ENCODE measurements at regions not wholly inside any gene's neighbourhood (a gene's known extent, or its start where the extent isn't known, plus 50 kb on each side); places are given as distances from the start of the nearest gene placed in this dataset.

DNA sequence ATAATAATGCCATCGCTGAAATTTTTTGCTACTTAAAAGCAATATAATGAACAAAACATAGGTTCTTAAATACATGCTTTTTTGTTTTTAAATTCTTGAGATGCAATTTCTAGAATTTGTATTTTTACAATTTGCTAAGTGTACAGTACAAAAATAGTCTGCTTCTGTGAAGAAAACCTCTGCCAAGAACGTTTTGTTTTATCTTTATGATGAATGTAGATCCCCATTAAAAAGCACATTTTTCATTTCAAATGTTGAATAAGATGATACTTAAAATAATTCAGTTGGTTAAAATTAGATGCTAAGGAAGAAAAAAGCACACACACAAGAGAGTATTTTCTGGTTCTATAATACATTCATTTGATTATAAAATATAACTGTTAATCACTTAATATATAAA is 1358.5 kb upstream of the CITED2 start:
- no peak overlapping the region for H2BK5ac ChIP-seq (ENCODE audit: low read length)
- H3K4me3 ChIP-seq (ENCODE audit: low read length), result no peak overlapping the region

DNA sequence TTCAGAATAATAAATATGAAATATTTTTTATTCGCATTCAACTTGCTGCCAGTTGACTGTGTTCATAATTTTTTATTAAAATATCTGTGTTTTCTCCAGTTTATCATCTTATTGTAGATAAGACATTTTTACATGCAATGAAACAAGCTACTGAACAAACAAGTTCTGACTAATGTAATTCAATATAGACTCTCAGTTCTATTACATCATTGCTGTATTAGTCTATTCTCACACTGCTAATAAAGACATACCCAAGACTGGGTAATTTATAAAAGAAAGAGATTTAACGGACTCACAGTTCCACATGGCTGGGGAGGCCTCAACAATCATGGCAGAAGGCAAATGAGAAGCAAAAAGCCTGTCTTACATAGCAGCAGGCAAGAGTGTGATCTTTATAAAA is 1357.7 kb upstream of the CITED2 start:
- Histone ChIP-seq H3K4me2 (ENCODE audit: low read length) (no peak overlapping the region), H2BK5ac (ENCODE audit: low read length) (no peak overlapping the region), H4K5ac (ENCODE audit: low read length) (no peak overlapping the region), H3K79me2 (ENCODE audit: control insufficient read depth, insufficient read depth, low read length) (no peaks in the 10 kb centered on the region), H3K18ac (ENCODE audit: low read length) (no peak overlapping the region), H3K36me3 (ENCODE audit: control insufficient read depth, insufficient read depth, low read length) (no peaks in the 10 kb centered on the region), H3K9ac (ENCODE audit: low read length) (no peak overlapping the region), H3K27me3 (ENCODE audit: insufficient read depth, low read length, poor library complexity) (no peaks in the 10 kb centered on the region), H3K56ac (ENCODE audit: low read length) (no peak overlapping the region), H3K79me1 (ENCODE audit: low read length) (no peaks in the 10 kb centered on the region), H3K27ac (ENCODE audit: low read depth, low read length) (no peak overlapping the region), H2BK120ac (ENCODE audit: low read depth, low read length) (no peak overlapping the region), H4K8ac (ENCODE audit: low read depth, low read length) (no peak overlapping the region), H3K4ac (ENCODE audit: low read depth, low read length) (no peak overlapping the region), H2AK5ac (ENCODE audit: low read length) (no peak overlapping the region), H3K23ac (ENCODE audit: low read length) (no peak overlapping the region), H3K4me1 (ENCODE audit: control insufficient read depth, low read depth, low read length) (no peaks in the 10 kb centered on the region), H3K4me3 (ENCODE audit: low read length) (no peak overlapping the region), H2BK15ac (replicated peaks; ENCODE audit: low read depth) (no peak overlapping the region)
- DNase-seq, result no peak
- WGBS (ENCODE audit: extremely low coverage, insufficient coverage, low lambda C conversion rate), result no CpG with 5 or more reads among the region's 2 CpGs

More for the DNA sequence above, 1358.5 kb upstream of the CITED2 start:
- no peak overlapping the region for H3K56ac ChIP-seq (ENCODE audit: low read length)
- H3K23ac ChIP-seq (ENCODE audit: low read length), result no peak overlapping the region
- H4K5ac ChIP-seq (ENCODE audit: low read length), result no peak overlapping the region
- H3K4me1 ChIP-seq (ENCODE audit: control insufficient read depth, low read depth, low read length), result no peaks in the 10 kb centered on the region
- H3K18ac ChIP-seq (ENCODE audit: low read length), result no peak overlapping the region
- no peak overlapping the region for H3K4me2 ChIP-seq (ENCODE audit: low read length)
- H3K79me2 ChIP-seq (ENCODE audit: control insufficient read depth, insufficient read depth, low read length), result no peaks in the 10 kb centered on the region
- no peak overlapping the region for H2BK15ac ChIP-seq (replicated peaks; ENCODE audit: low read depth)
- WGBS (ENCODE audit: extremely low coverage, insufficient coverage, low lambda C conversion rate), result 100% methylated on average over 1 of the region's 2 CpGs
- no peaks in the 10 kb centered on the region for H3K27me3 ChIP-seq (ENCODE audit: insufficient read depth, low read length, poor library complexity)
- H3K4ac ChIP-seq (ENCODE audit: low read depth, low read length), result no peak overlapping the region
- no peak overlapping the region for H2BK120ac ChIP-seq (ENCODE audit: low read depth, low read length)
- no peak for DNase-seq
- no peaks in the 10 kb centered on the region for H3K36me3 ChIP-seq (ENCODE audit: control insufficient read depth, insufficient read depth, low read length)
- no peak overlapping the region for H3K27ac ChIP-seq (ENCODE audit: low read depth, low read length)
- H4K8ac ChIP-seq (ENCODE audit: low read depth, low read length), result no peak overlapping the region
- no peaks in the 10 kb centered on the region for H3K79me1 ChIP-seq (ENCODE audit: low read length)
- H3K9ac ChIP-seq (ENCODE audit: low read length), result no peak overlapping the region
- no peak overlapping the region for H2AK5ac ChIP-seq (ENCODE audit: low read length)

DNA sequence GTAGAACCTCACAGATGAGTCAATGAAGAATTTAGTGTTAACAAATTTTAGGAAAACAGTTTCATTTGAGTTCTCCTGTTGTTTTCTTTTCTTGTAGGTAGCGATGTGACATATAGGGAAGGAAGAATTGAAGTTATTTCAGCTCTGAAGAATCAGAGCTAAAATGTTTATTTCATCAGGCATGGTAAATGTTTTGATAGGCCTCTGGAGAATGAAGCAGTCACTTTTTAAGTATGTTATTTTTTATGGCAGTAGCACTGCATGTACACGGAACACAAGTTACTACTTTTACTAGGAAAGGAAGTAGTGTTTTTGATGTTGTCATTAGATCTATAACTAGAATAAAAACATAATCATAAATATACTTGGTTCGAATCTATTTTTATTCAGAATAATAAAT is 1357.3 kb upstream of the CITED2 start:
- Histone ChIP-seq H2BK5ac (ENCODE audit: low read length) (no peak overlapping the region), H3K18ac (ENCODE audit: low read length) (no peak overlapping the region), H3K4ac (ENCODE audit: low read depth, low read length) (no peak overlapping the region), H4K8ac (ENCODE audit: low read depth, low read length) (no peak overlapping the region), H3K79me2 (ENCODE audit: control insufficient read depth, insufficient read depth, low read length) (no peaks in the 10 kb centered on the region), H4K5ac (ENCODE audit: low read length) (no peak overlapping the region), H2BK15ac (replicated peaks; ENCODE audit: low read depth) (no peak overlapping the region), H3K27me3 (ENCODE audit: insufficient read depth, low read length, poor library complexity) (no peaks in the 10 kb centered on the region), H3K4me2 (ENCODE audit: low read length) (no peak overlapping the region), H3K4me3 (ENCODE audit: low read length) (no peak overlapping the region), H3K4me1 (ENCODE audit: control insufficient read depth, low read depth, low read length) (no peaks in the 10 kb centered on the region), H2BK120ac (ENCODE audit: low read depth, low read length) (no peak overlapping the region), H3K36me3 (ENCODE audit: control insufficient read depth, insufficient read depth, low read length) (no peaks in the 10 kb centered on the region), H3K79me1 (ENCODE audit: low read length) (no peaks in the 10 kb centered on the region), H3K9ac (ENCODE audit: low read length) (no peak overlapping the region), H3K27ac (ENCODE audit: low read depth, low read length) (no peak overlapping the region), H3K23ac (ENCODE audit: low read length) (no peak overlapping the region), H2AK5ac (ENCODE audit: low read length) (no peak overlapping the region), H3K56ac (ENCODE audit: low read length) (no peak overlapping the region)
- no peak for DNase-seq
- no CpG with 5 or more reads among the region's 3 CpGs for WGBS (ENCODE audit: extremely low coverage, insufficient coverage, low lambda C conversion rate)

DNA sequence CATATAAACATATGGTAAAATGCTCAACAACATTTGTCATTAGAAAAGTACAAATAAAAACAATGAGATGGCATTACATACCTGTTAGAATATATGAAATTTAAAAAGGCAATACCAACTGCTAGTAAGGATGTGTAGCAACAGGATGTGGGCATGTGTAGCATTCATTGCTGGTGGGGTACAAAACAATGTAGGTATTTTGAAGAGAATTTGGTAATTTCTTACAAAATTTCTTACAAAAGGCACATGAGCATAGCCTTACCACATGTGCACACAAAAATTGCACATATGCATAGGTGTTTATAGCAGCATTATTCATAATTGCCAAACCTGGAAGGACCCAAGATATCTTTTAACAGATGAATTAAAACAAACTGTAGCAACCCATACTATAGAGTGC is 1355.1 kb upstream of the CITED2 start:
- H3K27me3 ChIP-seq (ENCODE audit: insufficient read depth, low read length, poor library complexity), result no peaks in the 10 kb centered on the region
- H2BK5ac ChIP-seq (ENCODE audit: low read length), result no peak overlapping the region
- H3K4me3 ChIP-seq (ENCODE audit: low read length), result no peak overlapping the region
- H3K4ac ChIP-seq (ENCODE audit: low read depth, low read length), result no peak overlapping the region
- no peak overlapping the region for H4K8ac ChIP-seq (ENCODE audit: low read depth, low read length)
- no peak overlapping the region for H2AK5ac ChIP-seq (ENCODE audit: low read length)
- H3K56ac ChIP-seq (ENCODE audit: low read length), result no peak overlapping the region
- no peak overlapping the region for H3K18ac ChIP-seq (ENCODE audit: low read length)
- no peak overlapping the region for H2BK15ac ChIP-seq (replicated peaks; ENCODE audit: low read depth)
- no peak overlapping the region for H3K4me2 ChIP-seq (ENCODE audit: low read length)
- no peaks in the 10 kb centered on the region for H3K36me3 ChIP-seq (ENCODE audit: control insufficient read depth, insufficient read depth, low read length)
- no peak overlapping the region for H2BK120ac ChIP-seq (ENCODE audit: low read depth, low read length)
- H3K79me1 ChIP-seq (ENCODE audit: low read length), result no peaks in the 10 kb centered on the region
- H4K5ac ChIP-seq (ENCODE audit: low read length), result no peak overlapping the region
- no peak overlapping the region for H3K23ac ChIP-seq (ENCODE audit: low read length)
- no peak for DNase-seq
- no peak overlapping the region for H3K9ac ChIP-seq (ENCODE audit: low read length)
- no peaks in the 10 kb centered on the region for H3K79me2 ChIP-seq (ENCODE audit: control insufficient read depth, insufficient read depth, low read length)
- H3K27ac ChIP-seq (ENCODE audit: low read depth, low read length), result no peak overlapping the region
- H3K4me1 ChIP-seq (ENCODE audit: control insufficient read depth, low read depth, low read length), result no peaks in the 10 kb centered on the region

DNA sequence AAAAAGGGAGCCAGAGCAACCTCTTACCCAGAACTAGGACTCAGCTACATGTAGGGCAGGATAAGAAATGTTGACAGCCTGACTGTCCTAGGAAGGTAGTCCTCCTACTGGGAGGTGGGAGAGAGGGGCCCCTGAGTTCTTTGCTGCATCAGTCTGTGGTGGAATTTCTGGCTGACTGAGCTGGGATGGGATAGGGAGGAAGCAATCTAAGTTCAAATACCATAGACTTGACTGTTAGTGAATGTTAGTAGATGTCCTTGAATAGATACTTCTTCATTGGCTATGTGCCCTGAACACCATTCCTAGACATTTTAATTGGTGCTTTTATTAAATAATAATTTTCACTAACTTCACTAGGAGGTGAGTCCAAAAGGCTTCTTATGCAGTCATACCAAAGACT is 1343.6 kb upstream of the CITED2 start:
- no peak overlapping the region for H3K4me3 ChIP-seq (ENCODE audit: low read length)
- H4K5ac ChIP-seq (ENCODE audit: low read length), result no peak overlapping the region
- no peak overlapping the region for H2BK120ac ChIP-seq (ENCODE audit: low read depth, low read length)
- H2BK5ac ChIP-seq (ENCODE audit: low read length), result no peak overlapping the region
- H3K27ac ChIP-seq (ENCODE audit: low read depth, low read length), result no peak overlapping the region
- no peak overlapping the region for H3K4me2 ChIP-seq (ENCODE audit: low read length)
- no peak for DNase-seq
- H3K56ac ChIP-seq (ENCODE audit: low read length), result no peak overlapping the region
- no peak overlapping the region for H2BK15ac ChIP-seq (replicated peaks; ENCODE audit: low read depth)
- H3K36me3 ChIP-seq (ENCODE audit: control insufficient read depth, insufficient read depth, low read length), result no peaks in the 10 kb centered on the region
- H4K8ac ChIP-seq (ENCODE audit: low read depth, low read length), result no peak overlapping the region
- H3K79me2 ChIP-seq (ENCODE audit: control insufficient read depth, insufficient read depth, low read length), result no peaks in the 10 kb centered on the region
- H3K4me1 ChIP-seq (ENCODE audit: control insufficient read depth, low read depth, low read length), result no peaks in the 10 kb centered on the region
- H3K23ac ChIP-seq (ENCODE audit: low read length), result no peak overlapping the region
- no peak overlapping the region for H2AK5ac ChIP-seq (ENCODE audit: low read length)
- H3K4ac ChIP-seq (ENCODE audit: low read depth, low read length), result no peak overlapping the region
- no peak overlapping the region for H3K18ac ChIP-seq (ENCODE audit: low read length)
- no peaks in the 10 kb centered on the region for H3K79me1 ChIP-seq (ENCODE audit: low read length)
- H3K9ac ChIP-seq (ENCODE audit: low read length), result no peak overlapping the region
- H3K27me3 ChIP-seq (ENCODE audit: insufficient read depth, low read length, poor library complexity), result no peaks in the 10 kb centered on the region

DNA sequence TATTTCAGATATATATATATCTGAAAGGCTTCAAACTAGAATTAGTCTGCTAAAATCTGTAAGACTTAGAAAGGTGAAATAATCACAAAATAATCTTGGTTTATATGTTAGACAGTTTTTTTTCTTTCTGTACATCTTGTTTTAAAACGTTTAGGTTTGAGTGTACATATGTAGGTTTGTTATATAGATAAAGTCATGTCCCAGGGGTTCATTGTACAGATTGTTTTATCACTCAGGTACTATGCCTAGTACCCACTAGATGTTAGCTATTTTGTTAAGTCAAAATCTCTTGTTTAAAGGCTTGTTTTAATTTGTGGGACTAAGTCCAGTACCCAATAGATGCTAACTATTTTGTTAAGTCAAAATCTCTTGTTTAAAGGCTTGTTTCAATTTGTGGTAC is 1339.0 kb upstream of the CITED2 start:
- no peak overlapping the region for H2AK5ac ChIP-seq (ENCODE audit: low read length)
- DNase-seq, result peak; percentile 2
- no peak overlapping the region for H3K18ac ChIP-seq (ENCODE audit: low read length)
- no peak overlapping the region for H3K4me2 ChIP-seq (ENCODE audit: low read length)
- no peaks in the 10 kb centered on the region for H3K79me1 ChIP-seq (ENCODE audit: low read length)
- no peaks in the 10 kb centered on the region for H3K27me3 ChIP-seq (ENCODE audit: insufficient read depth, low read length, poor library complexity)
- no peaks in the 10 kb centered on the region for H3K79me2 ChIP-seq (ENCODE audit: control insufficient read depth, insufficient read depth, low read length)
- no peak overlapping the region for H3K56ac ChIP-seq (ENCODE audit: low read length)
- H2BK120ac ChIP-seq (ENCODE audit: low read depth, low read length), result no peak overlapping the region
- no peak overlapping the region for H4K5ac ChIP-seq (ENCODE audit: low read length)
- H3K36me3 ChIP-seq (ENCODE audit: control insufficient read depth, insufficient read depth, low read length), result no peaks in the 10 kb centered on the region
- no CpG with 5 or more reads among the region's 1 CpG for WGBS (ENCODE audit: extremely low coverage, insufficient coverage, low lambda C conversion rate)
- no peak overlapping the region for H3K27ac ChIP-seq (ENCODE audit: low read depth, low read length)
- no peak overlapping the region for H3K4ac ChIP-seq (ENCODE audit: low read depth, low read length)
- no peak overlapping the region for H2BK15ac ChIP-seq (replicated peaks; ENCODE audit: low read depth)
- H3K9ac ChIP-seq (ENCODE audit: low read length), result no peak overlapping the region
- no peak overlapping the region for H4K8ac ChIP-seq (ENCODE audit: low read depth, low read length)
- H3K4me1 ChIP-seq (ENCODE audit: control insufficient read depth, low read depth, low read length), result no peaks in the 10 kb centered on the region
- H3K23ac ChIP-seq (ENCODE audit: low read length), result no peak overlapping the region
- no peak overlapping the region for H2BK5ac ChIP-seq (ENCODE audit: low read length)
- no peak overlapping the region for H3K4me3 ChIP-seq (ENCODE audit: low read length)

Measured in mesendoderm (in vitro differentiated cells).